ENCODE measurements at regions not wholly inside any gene's neighbourhood (a gene's known extent, or its start where the extent isn't known, plus 50 kb on each side); places are given as distances from the start of the nearest gene placed in this dataset.

DNA sequence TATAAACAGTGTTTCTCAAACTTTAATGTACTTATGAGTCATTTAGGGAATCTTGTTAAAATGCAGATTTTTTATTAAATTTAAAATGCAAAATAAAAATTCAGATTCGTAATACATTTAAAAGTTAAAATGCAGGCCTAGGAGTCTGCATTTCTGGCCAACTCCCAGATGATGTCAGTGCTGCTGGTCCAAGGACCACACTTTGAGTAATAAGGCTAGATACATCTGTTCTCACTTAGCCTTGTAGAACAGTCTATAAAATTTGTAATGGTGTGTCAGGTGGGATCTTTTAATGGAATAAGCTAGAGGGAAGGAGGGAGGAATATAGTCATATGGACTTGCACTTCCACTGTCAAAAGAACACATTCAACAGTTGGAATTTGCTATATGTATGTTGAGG, 295.6 kb upstream of the BMP2 start:
- H3K4me2 ChIP-seq (ENCODE audit: low read depth, low read length), result no peak overlapping the region
- H3K27me3 ChIP-seq (ENCODE audit: control insufficient read depth in 1 of 2, insufficient read depth in 2 of 2, low read length in 2 of 2), result no peaks in the 10 kb centered on the region
- no peaks in the 10 kb centered on the region for H4K20me1 ChIP-seq (ENCODE audit: insufficient read depth, low read length)
- FAIRE-seq, result no peak
- DNase-seq (ENCODE audit: low spot score), result no peak
- no peak overlapping the region for H2AFZ ChIP-seq (ENCODE audit: low read length)
- BruUV-seq (replicated peaks), result no TSS peak
- H3K9ac ChIP-seq (ENCODE audit: insufficient read depth, low read depth, low read length), result no peak overlapping the region
- in situ Hi-C loops (cut with HindIII; ENCODE audit: extremely low pct_ligation_motif_present, low pct_unique_long_range_greater_than_20kb), result no loop called here
- no peak overlapping the region for H3K27ac ChIP-seq (ENCODE audit: extremely low read length, insufficient read depth, low read length)
- ChIA-PET POLR2A (no interaction called here), CTCF (ENCODE audit: low intra/inter-chr PET ratio, low total read pairs) (no interaction called here)
- H3K4me3 ChIP-seq (replicated peaks in 1 of 3; ENCODE audit: insufficient read depth in 1 of 3, low read depth in 2 of 3, low read length in 3 of 3), result no peak overlapping the region
- no peak for ATAC-seq
- H3K4me1 ChIP-seq (ENCODE audit: insufficient read depth, low read length), result peaks cover 4% of the 10 kb centered on the region
- no peaks in the 10 kb centered on the region for H3K9me3 ChIP-seq (ENCODE audit: low read length)
- TF ChIP-seq ZNF160 (CRISPR knock-in tag; IDR thresholded peaks at IDR 0.05), result no peak
- WGBS (ENCODE audit: low lambda C conversion rate), result 0% methylated on average over 1 of the region's 1 CpG
- intact Hi-C loops (cut with micrococcal nuclease; ENCODE audit: unreplicated experiment), result no loop called here
- H3K36me3 ChIP-seq (replicated peaks in 1 of 2; ENCODE audit: control insufficient read depth in 1 of 2, insufficient read depth in 2 of 2, low read length in 2 of 2), result no peaks in the 10 kb centered on the region
- H3K79me2 ChIP-seq (ENCODE audit: insufficient read depth, low read length), result no peaks in the 10 kb centered on the region

DNA sequence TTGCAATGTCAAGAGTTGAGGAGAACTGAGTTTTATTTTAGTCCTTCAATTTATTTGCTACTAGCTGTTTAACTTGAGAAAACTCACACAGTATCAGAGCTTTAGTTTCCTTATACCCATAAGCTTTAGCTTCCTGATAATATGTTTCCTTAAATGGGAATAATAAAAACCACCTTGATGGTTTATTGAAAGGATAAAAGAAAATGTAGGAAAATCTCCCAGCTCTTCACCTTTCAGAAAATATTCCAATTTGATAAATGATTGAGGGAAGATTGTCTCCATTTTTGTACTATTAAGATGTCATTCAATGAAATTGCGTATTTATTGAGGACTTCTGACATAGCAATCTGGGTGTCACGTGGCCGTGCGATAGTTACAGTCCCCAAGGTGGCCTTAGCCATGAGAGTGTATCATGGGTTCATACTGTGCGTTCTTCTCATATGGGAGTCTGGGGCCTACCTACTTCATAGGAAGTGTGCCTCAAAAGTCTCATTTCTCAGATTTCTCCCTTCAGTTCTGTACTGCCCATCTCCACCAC, 296.3 kb upstream of the BMP2 start:
- CTCF ChIA-PET (ENCODE audit: low intra/inter-chr PET ratio, low total read pairs), result no interaction called here
- H3K4me2 ChIP-seq (ENCODE audit: low read depth, low read length), result no peak overlapping the region
- 28% methylated on average over 5 of the region's 5 CpGs for WGBS (ENCODE audit: low lambda C conversion rate)
- no peaks in the 10 kb centered on the region for H3K36me3 ChIP-seq (replicated peaks in 1 of 2; ENCODE audit: control insufficient read depth in 1 of 2, insufficient read depth in 2 of 2, low read length in 2 of 2)
- no peak overlapping the region for H3K27ac ChIP-seq (ENCODE audit: extremely low read length, insufficient read depth, low read length)
- H3K4me1 ChIP-seq (ENCODE audit: insufficient read depth, low read length), result peaks cover 11% of the 10 kb centered on the region
- no peak overlapping the region for H3K4me3 ChIP-seq (replicated peaks in 1 of 3; ENCODE audit: insufficient read depth in 1 of 3, low read depth in 2 of 3, low read length in 3 of 3)
- no peaks in the 10 kb centered on the region for H3K9me3 ChIP-seq (ENCODE audit: low read length)
- DNase-seq (ENCODE audit: low spot score) (no peak), FAIRE-seq (no peak), ATAC-seq (no peak)
- no peak overlapping the region for H2AFZ ChIP-seq (ENCODE audit: low read length)
- POLR2A ChIA-PET, result no interaction called here
- BruUV-seq (replicated peaks), result no TSS peak
- intact Hi-C loops (cut with micrococcal nuclease; ENCODE audit: unreplicated experiment), result no loop called here
- H3K79me2 ChIP-seq (ENCODE audit: insufficient read depth, low read length), result no peaks in the 10 kb centered on the region
- H3K27me3 ChIP-seq (ENCODE audit: control insufficient read depth in 1 of 2, insufficient read depth in 2 of 2, low read length in 2 of 2), result no peaks in the 10 kb centered on the region
- in situ Hi-C loops (cut with HindIII; ENCODE audit: extremely low pct_ligation_motif_present, low pct_unique_long_range_greater_than_20kb), result no loop called here
- H4K20me1 ChIP-seq (ENCODE audit: insufficient read depth, low read length), result no peaks in the 10 kb centered on the region
- TF ChIP-seq U2AF1 (optimal IDR thresholded peaks at IDR 0.05; ENCODE audit: low read depth, low read length) (no peak), ZNF782 (CRISPR knock-in tag; IDR thresholded peaks at IDR 0.05; ENCODE audit: borderline replicate concordance) (no peak), ZFP36 (IDR thresholded peaks at IDR 0.05; ENCODE audit: borderline replicate concordance, low read depth, low read length, partially characterized antibody) (no peak), KLF9 (CRISPR knock-in tag; IDR thresholded peaks at IDR 0.05; ENCODE audit: low read depth) (no peak), FOXC1 (CRISPR knock-in tag; IDR thresholded peaks at IDR 0.05; ENCODE audit: borderline replicate concordance) (no peak)
- no peak overlapping the region for H3K9ac ChIP-seq (ENCODE audit: insufficient read depth, low read depth, low read length)
